ENCODE measurements at regions not wholly inside any gene's neighbourhood (a gene's known extent, or its start where the extent isn't known, plus 50 kb on each side); places are given as distances from the start of the nearest gene placed in this dataset.

DNA sequence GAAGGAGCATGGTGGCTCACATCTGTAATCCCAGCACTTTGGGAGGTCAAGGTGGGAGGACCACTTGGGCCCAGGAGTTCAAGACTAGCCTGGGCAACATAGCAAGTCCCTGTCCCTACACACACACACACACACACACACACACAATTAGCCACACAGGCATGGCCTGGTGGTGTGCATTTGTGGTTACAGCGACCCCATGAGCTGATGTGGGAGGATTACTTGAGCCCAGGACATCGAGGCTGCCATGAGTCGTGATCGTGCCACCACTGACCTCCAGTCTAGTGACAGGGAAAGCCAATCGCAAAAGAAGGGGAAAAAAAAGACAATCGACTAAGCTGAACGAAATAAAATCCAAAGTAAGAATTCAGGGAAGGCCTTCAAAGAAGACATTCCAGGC is 67.9 kb downstream of the TBX3 start:
- no peak overlapping the region for H3K4me3 ChIP-seq (ENCODE audit: low read depth, low read length)
- TF ChIP-seq CTCF (IDR thresholded peaks at IDR 0.05; ENCODE audit: low read depth, low read length, missing control alignments): no peak
- DNase-seq (ENCODE audit: low read depth): no peak
- in situ Hi-C loops (cut with HindIII; ENCODE audit: low sequenced_read_pairs): no loop called here

DNA sequence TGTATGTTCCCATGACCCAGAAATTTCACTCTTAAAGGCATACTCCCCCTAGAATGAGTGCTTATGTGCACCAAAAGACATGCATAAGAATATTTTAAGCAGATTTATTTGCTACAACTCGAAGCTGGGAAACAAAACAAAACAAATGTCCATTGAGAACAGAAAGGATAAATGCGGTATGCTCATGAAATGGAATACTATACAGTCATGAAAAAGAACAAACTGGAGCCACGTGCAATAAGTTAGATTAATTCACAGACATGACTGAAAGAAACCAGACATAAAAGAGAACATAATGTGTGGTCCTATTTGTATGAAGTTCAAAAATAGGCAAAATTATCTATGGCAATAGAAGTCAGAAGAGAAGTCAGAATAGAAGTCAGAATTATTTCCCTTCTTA is 69.9 kb downstream of the TBX3 start:
- DNase-seq (ENCODE audit: low read depth): no peak
- H3K4me3 ChIP-seq (ENCODE audit: low read depth, low read length): no peak overlapping the region
- TF ChIP-seq CTCF (IDR thresholded peaks at IDR 0.05; ENCODE audit: low read depth, low read length, missing control alignments): no peak
- in situ Hi-C loops (cut with HindIII; ENCODE audit: low sequenced_read_pairs): no loop called here

DNA sequence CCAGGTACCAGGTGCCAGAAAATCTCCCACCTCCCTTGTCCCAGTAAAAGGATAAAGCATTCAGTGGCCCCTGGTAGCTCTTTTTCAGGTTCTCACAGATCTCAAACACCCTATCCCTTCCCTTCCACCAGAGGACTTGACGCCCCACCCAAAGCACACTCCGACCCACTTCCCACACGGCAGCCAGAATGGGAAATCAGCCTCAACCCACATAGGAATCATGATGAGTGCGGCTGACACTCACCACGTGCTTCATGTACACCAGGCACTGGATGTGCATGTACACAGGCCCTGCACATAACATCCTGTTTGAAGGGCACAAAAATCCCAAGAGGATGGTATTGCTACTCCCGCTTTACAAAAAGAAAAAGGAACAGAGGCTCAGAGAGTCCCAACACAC is 71.9 kb downstream of the TBX3 start:
- DNase-seq (ENCODE audit: low read depth): no peak
- in situ Hi-C loops (cut with HindIII; ENCODE audit: low sequenced_read_pairs): no loop called here
- TF ChIP-seq CTCF (IDR thresholded peaks at IDR 0.05; ENCODE audit: low read depth, low read length, missing control alignments): no peak
- no peak overlapping the region for H3K4me3 ChIP-seq (ENCODE audit: low read depth, low read length)

- no peak for DNase-seq (ENCODE audit: low read depth)
- H3K4me3 ChIP-seq (ENCODE audit: low read depth, low read length): no peak overlapping the region
- in situ Hi-C loops (cut with HindIII; ENCODE audit: low sequenced_read_pairs): no loop called here
- TF ChIP-seq CTCF (IDR thresholded peaks at IDR 0.05; ENCODE audit: low read depth, low read length, missing control alignments): no peak
These were observed 72.6 kb downstream of the TBX3 start for GRCh38 chr12:114611145-114612018.

DNA sequence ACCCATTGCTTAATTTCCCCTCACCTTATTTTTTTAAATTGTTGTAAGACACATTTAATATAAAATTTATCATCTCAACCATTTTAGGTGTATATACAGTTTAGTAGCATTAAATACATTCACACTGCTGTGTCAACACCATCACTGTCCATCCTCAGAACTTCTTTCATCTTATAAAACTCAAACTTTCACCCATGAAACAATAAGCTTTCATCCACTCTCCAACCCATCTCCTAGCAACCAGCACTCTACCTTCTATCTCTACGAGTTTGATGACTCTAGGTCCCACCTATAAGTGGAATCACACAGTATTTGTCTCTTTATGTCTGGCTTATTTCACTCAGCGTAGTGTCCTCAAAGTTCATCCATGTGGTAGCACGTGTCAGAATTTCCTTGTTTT is 75.5 kb downstream of the TBX3 start:
- DNase-seq (ENCODE audit: low read depth): no peak
- in situ Hi-C loops (cut with HindIII; ENCODE audit: low sequenced_read_pairs): no loop called here
- TF ChIP-seq CTCF (IDR thresholded peaks at IDR 0.05; ENCODE audit: low read depth, low read length, missing control alignments): no peak
- H3K4me3 ChIP-seq (ENCODE audit: low read depth, low read length): no peak overlapping the region

DNA sequence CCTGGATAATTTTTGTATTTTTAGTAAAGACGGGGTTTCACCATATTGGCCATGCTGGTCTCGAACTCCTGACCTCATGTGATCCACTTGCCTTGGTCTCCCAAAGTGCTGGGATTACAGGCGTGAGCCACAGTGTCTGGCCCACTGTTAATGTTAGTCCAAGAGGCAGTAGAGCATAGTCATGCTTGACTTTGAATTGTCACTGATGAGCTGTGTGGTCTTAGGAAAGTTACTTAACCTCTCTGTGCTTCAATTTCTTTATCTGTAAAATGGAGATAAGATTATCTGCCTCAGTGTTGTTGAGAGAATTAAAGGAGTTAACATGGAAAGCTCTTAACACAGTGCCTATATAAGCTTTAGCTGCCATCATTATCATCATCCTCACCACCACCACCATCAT is 78.1 kb downstream of the TBX3 start:
- no peak for TF ChIP-seq CTCF (IDR thresholded peaks at IDR 0.05; ENCODE audit: low read depth, low read length, missing control alignments)
- DNase-seq (ENCODE audit: low read depth): no peak
- H3K4me3 ChIP-seq (ENCODE audit: low read depth, low read length): no peak overlapping the region
- in situ Hi-C loops (cut with HindIII; ENCODE audit: low sequenced_read_pairs): no loop called here
